ENCODE measurements at regions not wholly inside any gene's neighbourhood (a gene's known extent, or its start where the extent isn't known, plus 50 kb on each side); places are given as distances from the start of the nearest gene placed in this dataset.

GRCh38 chr1:55534565-55535121, 319.5 kb upstream of the USP24 start (continued):
- no peak for TF ChIP-seq ZNF350 (CRISPR knock-in tag; IDR thresholded peaks at IDR 0.05; ENCODE audit: borderline replicate concordance, low read depth)
- no peak for TF ChIP-seq NFATC3 (CRISPR knock-in tag; IDR thresholded peaks at IDR 0.05)
- no peak for TF ChIP-seq SALL2 (CRISPR knock-in tag; IDR thresholded peaks at IDR 0.05)
- no peak; the same call in 1 of the 2 replicates for TF ChIP-seq TBX2 (CRISPR knock-in tag; IDR thresholded peaks at IDR 0.05; ENCODE audit: borderline replicate concordance)
- no peak for TF ChIP-seq ZNF800 (CRISPR knock-in tag; IDR thresholded peaks at IDR 0.05)
- no peak for TF ChIP-seq ZNF430 (CRISPR knock-in tag; IDR thresholded peaks at IDR 0.05)
- no peak for TF ChIP-seq ZFP36L1 (CRISPR knock-in tag; IDR thresholded peaks at IDR 0.05)
- no peak for TF ChIP-seq ZNF180 (CRISPR knock-in tag; IDR thresholded peaks at IDR 0.05; ENCODE audit: borderline replicate concordance, low read depth)
- no peak for TF ChIP-seq ZNF547 (CRISPR knock-in tag; IDR thresholded peaks at IDR 0.05)
- no peak for TF ChIP-seq KLF9 (CRISPR knock-in tag; IDR thresholded peaks at IDR 0.05; ENCODE audit: low read depth)
- TF ChIP-seq SIN3A (IDR thresholded peaks at IDR 0.05; ENCODE audit: borderline replicate concordance, low read depth, low read length), result no peak
- TF ChIP-seq ZNF564 (CRISPR knock-in tag; IDR thresholded peaks at IDR 0.05), result no peak
- no peak for TF ChIP-seq ZNF614 (CRISPR knock-in tag; IDR thresholded peaks at IDR 0.05; ENCODE audit: borderline replicate concordance)
- no peak for TF ChIP-seq TAF15 (IDR thresholded peaks at IDR 0.05; ENCODE audit: low read depth, low read length, poor library complexity, severe bottlenecking)
- no peak for TF ChIP-seq ZFP41 (CRISPR knock-in tag; IDR thresholded peaks at IDR 0.05; ENCODE audit: borderline replicate concordance)
- 0 out of 2 replicates have a peak, but pooled peaks have one; percentile 16 for TF ChIP-seq FOSL2 (CRISPR knock-in tag; IDR thresholded peaks at IDR 0.05)
- TF ChIP-seq HNRNPUL1 (IDR thresholded peaks at IDR 0.05; ENCODE audit: low read depth, low read length), result no peak
- no peak for TF ChIP-seq RFX5 (IDR thresholded peaks at IDR 0.05; ENCODE audit: low read depth, low read length)
- TF ChIP-seq SOX5 (CRISPR knock-in tag; IDR thresholded peaks at IDR 0.05; ENCODE audit: borderline replicate concordance), result peak; percentile 62; the same call in 1 of the 2 replicates
- TF ChIP-seq ZNF616 (CRISPR knock-in tag; IDR thresholded peaks at IDR 0.05; ENCODE audit: low read depth), result no peak
- TF ChIP-seq ZNF30 (CRISPR knock-in tag; IDR thresholded peaks at IDR 0.05), result no peak
- TF ChIP-seq MLLT10 (CRISPR knock-in tag; IDR thresholded peaks at IDR 0.05), result no peak
- no peak for TF ChIP-seq GATAD1 (CRISPR knock-in tag; IDR thresholded peaks at IDR 0.05)
- 0 out of 2 replicates have a peak, but pooled peaks have one; percentile 9 for TF ChIP-seq KDM1A (CRISPR knock-in tag; IDR thresholded peaks at IDR 0.05)
- no peak for TF ChIP-seq ZMAT3 (CRISPR knock-in tag; conservative IDR thresholded peaks at IDR 0.05)
- no peak for TF ChIP-seq PAWR (CRISPR knock-in tag; IDR thresholded peaks at IDR 0.05; ENCODE audit: borderline replicate concordance)
- TF ChIP-seq TEAD3 (CRISPR knock-in tag; optimal IDR thresholded peaks at IDR 0.05; ENCODE audit: borderline replicate concordance), result no peak
- 0 out of 2 replicates have a peak, but pooled peaks have one; percentile 27 for TF ChIP-seq PATZ1 (CRISPR knock-in tag; IDR thresholded peaks at IDR 0.05)
